OCI-LY3 (cell line): ENCODE measurements at regions not wholly inside any gene's neighbourhood (a gene's known extent, or its start where the extent isn't known, plus 50 kb on each side); places are given as distances from the start of the nearest gene placed in this dataset.

Experiments
- H2AFZ ChIP-seq: fragments of 200-600, 300-600 bp; shearing (Covaris generic); 2 replicates; pipeline ENCODE4 v1.6.0; 2014; ENCODE audit warnings: antibody characterized with exemption, low read depth, low read length
- H3K27ac ChIP-seq: fragments of 200-600, 300-600 bp; sonication (generic); 2 replicates; pipeline ENCODE4 v1.5.1; 2014; ENCODE audit warnings: mild to moderate bottlenecking, low read length, moderate library complexity, mixed read lengths
- H3K27me3 ChIP-seq: fragments of 200-600, 300-600 bp; sonication (generic); 2 replicates; pipeline ENCODE4 v1.6.1; 2014; ENCODE audit warnings: low read depth, low read length, mixed read lengths
- H3K36me3 ChIP-seq: fragments of 200-600, 300-600 bp; sonication (generic); replicated peaks from 2 replicates; pipeline ENCODE3; 2014; ENCODE audit warnings: low read depth, low read length, mixed read lengths
- H3K4me1 ChIP-seq: fragments of 300-600, 200-600 bp; sonication (generic); 2 replicates; pipeline ENCODE4 v1.6.1; 2014; ENCODE audit warnings: low read length, mixed read lengths
- H3K4me2 ChIP-seq: fragments of 200-600, 300-600 bp; sonication (generic); 2 replicates; pipeline ENCODE4 v1.6.1; 2014; ENCODE audit warnings: low read length, mixed read lengths
- H3K4me3 ChIP-seq: fragments of 300-600, 200-600 bp; sonication (generic); 2 replicates; pipeline ENCODE4 v1.5.1; 2014; ENCODE audit warnings: antibody characterized with exemption, mild to moderate bottlenecking, low read length, moderate library complexity
- H3K79me2 ChIP-seq: fragments of 300-600, 200-600 bp; shearing (Covaris generic); 2 replicates; pipeline ENCODE4 v1.6.1; 2014; ENCODE audit warnings: mild to moderate bottlenecking, low read length, mixed read lengths
- H3K9ac ChIP-seq: fragments of 300-600, 200-600 bp; shearing (Covaris generic); 2 replicates; pipeline ENCODE4 v1.6.0; 2014; ENCODE audit warnings: mild to moderate bottlenecking, low read length, moderate library complexity
- H3K9me3 ChIP-seq: fragments of 200-600, 300-600 bp; shearing (Covaris generic); 2 replicates; pipeline ENCODE4 v1.6.1; 2014; ENCODE audit warnings: low read length, mixed read lengths; ENCODE audit not compliant: insufficient read depth
- H4K20me1 ChIP-seq: fragments of 200-600, 300-600 bp; sonication (generic); 2 replicates; pipeline ENCODE4 v1.6.1; 2016; ENCODE audit warnings: low read length, mixed read lengths; ENCODE audit not compliant: insufficient read depth
- EZH2phosphoT487 ChIP-seq: fragments of 200-600 bp; shearing (Covaris generic); IDR thresholded peaks from 2 replicates; pipeline ENCODE4 v1.6.1; 2018; ENCODE audit warnings: antibody characterized with exemption, mixed run types, low read depth
- TF ChIP-seq, protein P1 (sequence below): fragments of 200-600, 300-600 bp; sonication (generic); IDR thresholded peaks from 2 replicates; pipeline ENCODE4 v1.5.1; 2014; ENCODE audit warnings: antibody characterized with exemption, low read length, low read depth

- Histone ChIP-seq H3K4me3 (no peak overlapping the region), H3K9me3 (no peaks in the 10 kb centered on the region), H3K4me1 (peaks cover 14% of the 10 kb centered on the region), H3K9ac (no peak overlapping the region), H4K20me1 (no peaks in the 10 kb centered on the region), H3K79me2 (no peaks in the 10 kb centered on the region), H3K4me2 (no peak overlapping the region), H3K27ac (no peak overlapping the region), H3K27me3 (no peaks in the 10 kb centered on the region), H3K36me3 (peaks cover 2% of the 10 kb centered on the region), H2AFZ (no peak overlapping the region)
- TF ChIP-seq, protein P1, sequence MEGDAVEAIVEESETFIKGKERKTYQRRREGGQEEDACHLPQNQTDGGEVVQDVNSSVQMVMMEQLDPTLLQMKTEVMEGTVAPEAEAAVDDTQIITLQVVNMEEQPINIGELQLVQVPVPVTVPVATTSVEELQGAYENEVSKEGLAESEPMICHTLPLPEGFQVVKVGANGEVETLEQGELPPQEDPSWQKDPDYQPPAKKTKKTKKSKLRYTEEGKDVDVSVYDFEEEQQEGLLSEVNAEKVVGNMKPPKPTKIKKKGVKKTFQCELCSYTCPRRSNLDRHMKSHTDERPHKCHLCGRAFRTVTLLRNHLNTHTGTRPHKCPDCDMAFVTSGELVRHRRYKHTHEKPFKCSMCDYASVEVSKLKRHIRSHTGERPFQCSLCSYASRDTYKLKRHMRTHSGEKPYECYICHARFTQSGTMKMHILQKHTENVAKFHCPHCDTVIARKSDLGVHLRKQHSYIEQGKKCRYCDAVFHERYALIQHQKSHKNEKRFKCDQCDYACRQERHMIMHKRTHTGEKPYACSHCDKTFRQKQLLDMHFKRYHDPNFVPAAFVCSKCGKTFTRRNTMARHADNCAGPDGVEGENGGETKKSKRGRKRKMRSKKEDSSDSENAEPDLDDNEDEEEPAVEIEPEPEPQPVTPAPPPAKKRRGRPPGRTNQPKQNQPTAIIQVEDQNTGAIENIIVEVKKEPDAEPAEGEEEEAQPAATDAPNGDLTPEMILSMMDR = no peak
- TF ChIP-seq EZH2phosphoT487 = no peak
Measured at GRCh38 chr7:114783508-114783907, 138.4 kb upstream of the MDFIC start.

DNA sequence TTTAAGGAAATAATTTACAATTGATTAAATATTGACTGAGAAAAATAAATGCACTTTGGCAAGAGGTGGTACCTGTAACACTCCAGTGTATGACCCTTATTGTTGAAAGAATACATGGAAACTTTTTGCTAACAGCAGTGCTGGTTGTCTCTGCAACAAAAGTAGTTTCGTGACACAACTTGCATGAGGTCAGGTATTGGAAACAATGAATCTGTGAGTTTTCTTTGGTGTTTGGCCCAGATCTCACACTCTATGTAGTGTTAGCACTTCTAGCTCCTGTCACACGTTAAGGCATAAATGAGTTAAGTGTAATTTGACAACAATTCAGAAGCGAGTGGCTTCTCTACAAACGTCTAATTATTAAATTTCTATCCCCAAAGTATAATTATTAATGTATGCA lies 137.7 kb upstream of the MDFIC start:
- Histone ChIP-seq H2AFZ (no peak overlapping the region), H3K9me3 (no peaks in the 10 kb centered on the region), H3K27ac (no peak overlapping the region), H3K27me3 (no peaks in the 10 kb centered on the region), H3K4me3 (no peak overlapping the region), H3K36me3 (peaks cover 3% of the 10 kb centered on the region), H3K79me2 (no peaks in the 10 kb centered on the region), H3K9ac (no peak overlapping the region), H4K20me1 (no peaks in the 10 kb centered on the region), H3K4me2 (no peak overlapping the region), H3K4me1 (peaks cover 19% of the 10 kb centered on the region)
- TF ChIP-seq, protein P1 = no peak
- no peak for TF ChIP-seq EZH2phosphoT487

GRCh38 chr7:114784746-114785145 lies 137.1 kb upstream of the MDFIC start:
- Histone ChIP-seq H3K4me1 (peaks cover 24% of the 10 kb centered on the region), H3K4me3 (no peak overlapping the region), H3K36me3 (peaks cover 3% of the 10 kb centered on the region), H3K9me3 (no peaks in the 10 kb centered on the region), H3K27me3 (no peaks in the 10 kb centered on the region), H3K4me2 (no peak overlapping the region), H2AFZ (no peak overlapping the region), H3K27ac (no peak overlapping the region), H4K20me1 (no peaks in the 10 kb centered on the region), H3K9ac (no peak overlapping the region), H3K79me2 (no peaks in the 10 kb centered on the region)
- TF ChIP-seq EZH2phosphoT487 = no peak
- TF ChIP-seq, protein P1 = no peak

DNA sequence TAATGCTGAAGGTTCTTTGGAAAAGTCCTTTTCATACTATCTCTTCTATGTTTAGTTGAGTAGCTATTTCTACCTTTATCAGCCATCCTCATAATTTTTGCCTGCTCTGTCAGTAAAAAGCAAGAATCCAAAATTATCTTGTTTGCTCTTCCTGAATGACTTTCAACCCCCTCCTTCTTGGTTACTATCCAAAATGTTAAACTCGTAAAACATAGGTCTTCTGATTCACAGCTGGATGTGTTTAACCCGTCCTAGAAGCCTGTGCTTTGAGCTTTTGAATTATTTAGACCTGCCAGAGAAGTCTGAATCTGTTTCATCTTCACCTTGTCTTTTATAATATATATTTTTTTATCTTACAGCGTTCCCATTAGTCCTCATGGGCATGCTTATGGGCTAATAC lies 136.4 kb upstream of the MDFIC start:
- H2AFZ ChIP-seq = no peak overlapping the region
- no peaks in the 10 kb centered on the region for H3K27me3 ChIP-seq
- H3K79me2 ChIP-seq = no peaks in the 10 kb centered on the region
- no peak overlapping the region for H3K27ac ChIP-seq
- H3K9ac ChIP-seq = no peak overlapping the region
- no peaks in the 10 kb centered on the region for H4K20me1 ChIP-seq
- H3K4me3 ChIP-seq = no peak overlapping the region
- TF ChIP-seq, protein P1 = no peak
- no peak for TF ChIP-seq EZH2phosphoT487
- no peak overlapping the region for H3K4me2 ChIP-seq
- peaks cover 24% of the 10 kb centered on the region for H3K4me1 ChIP-seq
- no peaks in the 10 kb centered on the region for H3K9me3 ChIP-seq
- peaks cover 3% of the 10 kb centered on the region for H3K36me3 ChIP-seq
